OCI-M2 (cell line): ENCODE measurements at regions not wholly inside any gene's neighbourhood (a gene's known extent, or its start where the extent isn't known, plus 50 kb on each side); places are given as distances from the start of the nearest gene placed in this dataset.

Experiments
- DNase-seq: peaks from one replicate; lab custom pipeline; 2025; ENCODE audit not compliant: unreplicated experiment; lab: John Stamatoyannopoulos, UW

DNA sequence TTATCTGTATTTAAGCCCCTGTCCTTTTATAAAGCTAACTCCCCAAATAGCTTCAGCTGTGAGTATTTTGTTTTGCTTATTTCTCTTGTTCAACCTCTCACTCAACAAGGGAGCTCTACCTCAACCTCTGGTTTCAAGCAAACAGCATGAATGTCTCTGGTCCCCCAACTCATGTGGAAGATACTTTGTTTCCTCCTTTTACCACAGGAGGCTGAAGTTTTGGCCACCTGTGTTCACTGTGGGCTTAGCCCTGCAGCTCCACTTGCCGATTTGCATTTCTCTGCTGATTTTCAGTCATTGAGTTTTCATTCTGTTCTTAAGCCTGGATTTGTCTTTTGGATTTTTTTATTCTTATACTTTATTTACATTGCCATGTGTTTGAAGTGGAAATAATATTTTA is 613.1 kb downstream of the USP25 start:
- no peak for DNase-seq

DNA sequence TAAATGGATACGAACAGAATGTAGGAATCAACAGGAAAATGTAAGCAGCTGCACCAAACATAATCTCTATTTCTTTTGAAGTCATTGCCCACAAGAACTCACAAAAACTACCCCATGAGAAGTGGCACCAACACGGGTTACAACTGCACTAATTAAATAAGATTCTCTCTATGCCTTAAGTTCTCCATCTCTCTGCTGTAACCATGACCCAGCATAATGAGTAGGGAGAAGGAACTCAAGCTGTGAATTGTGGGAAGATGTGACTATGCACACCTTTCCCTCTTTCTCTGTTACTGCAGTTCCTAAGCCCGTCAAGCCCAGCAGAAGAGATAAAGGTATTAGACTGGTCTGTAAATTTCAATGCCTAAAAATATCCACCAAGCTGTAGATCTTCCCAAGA is 614.0 kb downstream of the USP25 start:
- no peak for DNase-seq

DNA sequence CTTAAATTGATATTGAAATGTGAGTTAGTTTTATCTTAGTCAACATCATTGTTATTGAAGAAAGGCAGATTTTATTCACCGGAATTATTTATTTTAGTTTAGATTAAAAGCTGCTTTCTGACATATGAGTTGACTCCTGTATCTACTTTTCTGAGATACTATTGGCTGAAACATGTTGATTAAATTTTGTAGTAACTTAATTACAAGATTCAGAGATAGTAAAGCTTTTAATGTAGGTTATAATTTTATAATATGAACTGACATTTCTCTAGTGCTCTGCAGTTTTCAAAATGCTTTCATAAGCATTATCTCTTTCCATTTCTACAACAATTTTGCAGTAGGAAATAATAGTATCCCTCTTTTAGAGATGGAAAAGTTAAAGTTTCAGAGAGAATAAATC is 616.0 kb downstream of the USP25 start:
- DNase-seq: no peak

DNA sequence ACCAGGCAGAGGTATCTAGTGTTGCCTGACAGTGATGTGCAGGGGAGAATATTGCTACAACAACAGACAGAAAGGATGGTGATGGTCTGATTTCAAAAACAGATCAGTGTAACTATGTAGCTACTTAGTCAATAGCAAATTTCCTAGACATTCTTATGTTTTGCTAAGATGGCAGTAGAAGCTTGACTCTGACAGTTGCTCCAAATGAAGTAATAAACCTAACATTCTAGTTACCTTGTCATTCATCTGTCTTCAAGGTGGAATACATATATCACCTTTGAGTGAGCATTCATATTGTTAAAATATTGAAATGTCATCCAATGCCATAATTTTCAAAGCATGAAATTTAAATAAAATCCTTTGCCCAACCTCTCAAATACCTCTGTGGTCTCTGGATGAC is 617.4 kb downstream of the USP25 start:
- DNase-seq: no peak

DNA sequence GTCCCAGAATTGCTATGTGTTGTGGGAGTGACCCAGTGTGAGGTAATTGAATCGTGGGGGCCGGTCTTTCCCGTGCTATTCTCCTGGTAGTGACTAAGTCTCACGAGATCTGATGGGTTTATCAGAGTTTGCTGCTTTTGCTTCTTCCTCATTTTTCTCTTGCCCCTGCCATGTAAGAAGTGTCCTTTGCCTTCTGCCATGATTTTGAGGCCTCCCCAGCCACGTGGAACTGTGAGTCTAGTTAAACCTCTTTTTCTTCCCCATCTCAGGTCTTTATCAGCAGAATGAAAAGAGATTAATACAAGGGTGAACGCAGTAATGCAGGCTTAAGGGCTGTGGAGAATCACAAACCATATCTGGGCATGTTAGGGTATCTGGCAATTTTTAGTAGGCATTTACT is 624.0 kb downstream of the USP25 start:
- DNase-seq: no peak

DNA sequence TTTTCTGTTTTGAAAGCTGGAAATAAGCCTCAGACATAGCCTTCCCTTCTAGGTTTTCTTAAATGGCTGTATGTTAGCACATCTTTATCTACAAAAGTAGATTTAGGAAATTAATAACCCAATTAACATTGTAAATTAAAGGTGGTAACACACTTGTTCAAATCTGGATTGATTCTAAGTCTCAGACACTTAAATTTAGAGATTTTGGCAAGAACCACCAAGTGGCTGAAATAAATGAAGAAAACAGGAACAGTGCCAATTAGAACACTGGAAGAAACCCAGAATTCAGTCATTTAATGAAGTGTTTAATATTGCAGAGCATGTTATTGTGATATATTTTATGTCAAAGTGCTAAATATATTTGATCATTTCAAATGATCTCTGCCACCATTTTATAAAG is 628.2 kb downstream of the USP25 start:
- DNase-seq: no peak

DNA sequence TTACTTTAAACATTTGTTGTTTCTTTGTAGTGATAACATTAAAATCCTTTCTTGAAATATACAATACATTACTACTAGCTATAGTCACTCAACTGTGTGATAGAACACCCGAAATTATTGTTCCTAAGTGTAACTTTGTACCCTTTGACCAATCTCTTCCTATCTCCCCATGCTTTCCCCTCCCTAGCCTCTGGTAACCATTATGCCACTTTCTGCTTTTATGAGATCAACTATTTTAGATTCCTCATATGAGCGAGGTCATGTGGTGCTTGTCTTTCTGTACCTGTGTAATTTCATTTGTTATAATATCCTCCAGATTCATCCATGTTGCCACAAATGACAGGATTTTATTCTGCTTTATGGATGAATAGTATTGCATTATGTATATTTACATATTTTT is 629.0 kb downstream of the USP25 start:
- DNase-seq: no peak

DNA sequence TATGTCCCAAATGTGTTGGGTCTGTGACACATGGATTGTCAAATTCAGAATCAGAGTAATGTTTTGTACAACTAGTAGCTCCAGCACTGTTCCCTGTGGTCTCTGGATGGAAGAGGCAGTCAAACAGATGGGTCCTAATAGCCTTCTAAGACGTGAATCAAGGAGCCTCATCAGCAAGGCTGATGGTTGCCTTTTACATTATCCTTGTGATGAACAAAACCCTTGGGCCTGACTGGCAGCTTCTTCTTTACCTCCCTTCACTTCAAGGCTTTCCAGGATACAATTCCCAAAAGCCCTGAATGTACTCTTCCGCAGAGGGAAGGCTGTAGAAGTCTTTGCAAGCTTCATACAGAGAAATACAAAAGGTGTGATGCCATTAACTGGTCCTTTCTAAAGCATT is 633.3 kb downstream of the USP25 start:
- DNase-seq: no peak

DNA sequence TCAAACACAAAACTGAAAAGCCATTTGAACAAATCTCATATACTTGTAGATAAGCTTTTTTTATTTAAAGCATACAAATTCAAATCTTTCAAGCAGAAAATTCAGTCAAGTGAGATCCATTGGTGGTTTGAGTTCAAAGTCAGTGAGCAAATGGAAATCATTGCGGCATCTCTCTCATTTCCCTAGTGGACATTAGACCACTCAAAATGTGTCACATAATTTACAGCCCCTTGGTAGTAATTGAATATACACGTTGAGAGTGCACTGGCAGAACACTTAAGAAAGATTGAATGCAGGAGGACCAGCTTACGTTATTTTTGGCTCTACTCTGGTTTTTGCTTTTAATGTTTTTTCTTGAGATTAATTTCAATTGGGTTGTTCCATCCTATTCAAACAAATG is 633.7 kb downstream of the USP25 start:
- no peak for DNase-seq

DNA sequence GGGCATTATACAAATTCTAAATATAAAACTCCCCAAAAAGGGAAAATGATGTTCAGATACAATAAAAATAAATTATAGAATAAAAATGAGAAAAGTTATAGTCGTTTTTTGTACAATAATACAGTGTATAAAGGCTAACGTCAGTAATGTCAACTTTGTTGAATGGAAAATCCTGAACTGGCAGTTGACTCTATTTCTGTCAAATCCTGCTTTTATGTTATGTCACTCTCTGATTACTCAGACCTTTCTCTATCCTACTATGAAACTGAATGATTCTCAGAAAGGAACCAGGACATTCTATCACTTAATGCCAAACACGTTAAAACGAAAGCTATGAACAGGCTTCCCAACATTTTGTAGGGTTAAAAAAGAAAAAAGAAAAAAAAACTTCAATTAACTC is 636.4 kb downstream of the USP25 start:
- DNase-seq: no peak

DNA sequence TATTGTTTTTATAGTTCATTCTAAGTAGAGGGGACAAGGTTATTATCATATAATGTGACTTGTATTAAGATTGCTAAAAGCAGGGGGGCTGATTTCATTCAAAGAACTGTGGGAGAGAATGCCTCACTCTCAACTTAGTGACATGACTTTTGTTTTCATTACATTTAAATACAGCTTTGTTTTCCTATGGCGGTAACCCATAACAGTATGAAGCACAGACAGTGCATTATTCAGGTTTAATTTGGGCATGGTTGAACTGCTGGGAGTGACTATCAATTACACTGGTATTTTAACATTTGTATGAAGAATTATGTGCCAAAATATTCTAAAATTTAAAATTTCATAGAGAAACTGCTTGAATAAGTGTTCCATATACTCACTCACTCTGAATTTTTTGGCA is 637.3 kb downstream of the USP25 start:
- DNase-seq: no peak

DNA sequence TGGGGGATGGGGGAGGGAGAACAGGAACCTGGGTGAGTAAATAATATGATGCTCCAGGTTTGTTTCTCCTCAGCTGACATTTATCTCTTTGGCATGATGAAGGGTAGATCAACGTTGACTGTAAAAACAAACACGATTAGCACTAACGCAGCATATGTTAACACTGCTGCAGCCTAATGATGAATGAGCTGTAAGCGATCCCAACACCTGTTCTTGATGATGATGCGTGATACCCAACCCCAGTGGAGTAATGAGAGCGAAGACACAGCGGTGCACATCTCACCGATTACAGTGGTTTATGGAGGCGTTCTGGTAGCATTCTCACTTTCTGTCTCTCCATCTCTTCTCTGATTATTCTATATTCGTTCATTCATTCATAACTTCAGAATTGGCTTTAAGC is 640.4 kb downstream of the USP25 start:
- no peak for DNase-seq

DNA sequence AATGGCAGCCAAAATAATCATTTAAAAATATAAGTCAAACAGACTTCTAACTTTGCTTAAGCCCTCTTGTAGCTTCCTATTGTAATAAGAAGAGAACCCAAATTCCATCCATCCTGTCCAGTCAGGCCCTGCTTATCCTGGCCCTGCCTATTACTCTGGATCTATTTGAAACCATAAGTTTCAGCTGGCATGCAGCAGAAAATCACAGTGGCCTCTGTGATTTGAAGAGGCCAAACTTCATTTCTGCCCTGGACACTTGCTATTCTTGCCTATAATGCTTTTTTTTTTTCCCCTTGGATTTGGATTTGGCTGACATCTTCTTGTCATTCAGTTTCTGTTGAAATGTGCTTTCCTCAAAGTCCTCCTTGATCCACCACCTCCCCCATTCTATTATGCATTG is 642.8 kb downstream of the USP25 start:
- no peak for DNase-seq

DNA sequence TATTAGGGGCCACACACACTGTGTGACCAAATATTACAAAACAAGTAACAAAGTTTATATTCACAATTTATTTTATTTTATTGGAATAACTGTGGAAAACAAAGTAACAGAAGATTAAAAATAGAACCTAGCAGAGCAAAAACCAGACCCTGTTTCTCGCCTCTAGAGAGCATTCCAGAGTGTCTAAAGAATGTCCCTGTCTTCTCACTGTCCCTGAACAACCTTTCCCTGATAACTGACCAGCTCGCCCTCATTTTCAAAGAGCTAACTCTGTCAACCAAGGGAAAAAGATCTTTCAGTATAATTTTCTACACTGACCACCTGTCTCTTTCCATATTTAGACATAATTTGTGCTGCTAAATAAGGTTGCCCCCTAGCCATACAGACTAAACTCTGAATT is 646.9 kb downstream of the USP25 start:
- DNase-seq: no peak

DNA sequence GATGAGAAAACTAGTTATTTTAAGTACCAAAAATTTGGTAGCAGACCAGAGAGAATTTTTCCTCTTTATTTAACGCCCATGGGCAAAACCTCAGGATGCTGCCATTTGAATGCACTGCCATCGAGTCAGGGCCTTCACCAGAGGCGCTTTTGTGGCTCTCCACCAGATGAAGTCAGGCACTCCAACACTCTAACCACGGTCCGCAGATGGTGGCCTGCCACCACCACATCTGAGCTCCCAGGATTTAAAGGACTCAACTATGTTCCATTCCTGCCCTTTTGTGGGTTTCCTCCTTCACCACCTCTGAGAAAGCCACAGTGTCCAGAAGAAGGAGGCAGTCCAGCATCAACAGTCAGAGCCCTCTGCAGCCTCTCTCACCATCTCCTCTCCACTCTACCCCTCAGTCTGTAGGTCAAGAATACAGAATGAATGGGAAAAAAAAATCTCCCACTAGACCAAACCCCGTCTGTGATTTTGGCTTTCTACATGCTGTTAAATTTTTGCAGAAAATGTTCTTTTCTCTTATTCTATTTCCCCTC is 647.4 kb downstream of the USP25 start:
- DNase-seq: no peak

DNA sequence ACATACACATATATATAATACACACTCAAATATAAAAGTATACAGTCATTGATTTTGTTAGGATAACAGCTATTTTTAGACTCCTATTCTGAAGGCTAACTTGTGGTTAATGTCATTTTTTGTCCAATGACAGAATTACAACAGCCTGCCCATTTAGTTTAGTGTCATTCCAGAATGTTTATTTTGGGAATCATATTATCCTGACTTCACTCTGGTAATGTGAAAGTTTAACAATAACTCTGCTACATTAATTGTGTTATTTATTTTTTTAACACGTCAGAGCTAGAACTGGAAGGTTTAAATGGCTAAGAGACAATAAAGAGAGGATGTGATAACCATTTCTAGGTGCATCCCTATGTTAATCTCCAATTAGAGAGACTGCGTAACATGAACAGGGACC is 648.1 kb downstream of the USP25 start:
- DNase-seq: no peak

DNA sequence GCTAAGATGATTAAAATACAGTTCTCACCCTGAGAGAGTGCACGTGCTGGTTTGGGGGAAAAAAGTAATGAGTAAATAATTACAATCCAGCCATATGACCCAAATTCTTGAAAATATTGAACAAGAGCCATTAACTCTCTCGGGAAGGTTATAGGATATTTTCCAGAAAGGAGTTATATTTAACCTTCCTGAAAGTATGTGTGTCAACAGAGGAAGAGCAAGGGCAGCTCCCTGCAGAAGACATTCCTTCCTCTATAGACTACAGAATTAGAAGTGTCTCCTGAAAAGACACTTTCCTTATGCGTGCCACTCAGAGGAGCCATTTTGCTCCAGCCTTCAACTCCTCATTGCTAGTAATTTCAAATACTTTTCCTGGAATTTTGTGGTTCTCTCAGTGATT is 648.7 kb downstream of the USP25 start:
- no peak for DNase-seq

DNA sequence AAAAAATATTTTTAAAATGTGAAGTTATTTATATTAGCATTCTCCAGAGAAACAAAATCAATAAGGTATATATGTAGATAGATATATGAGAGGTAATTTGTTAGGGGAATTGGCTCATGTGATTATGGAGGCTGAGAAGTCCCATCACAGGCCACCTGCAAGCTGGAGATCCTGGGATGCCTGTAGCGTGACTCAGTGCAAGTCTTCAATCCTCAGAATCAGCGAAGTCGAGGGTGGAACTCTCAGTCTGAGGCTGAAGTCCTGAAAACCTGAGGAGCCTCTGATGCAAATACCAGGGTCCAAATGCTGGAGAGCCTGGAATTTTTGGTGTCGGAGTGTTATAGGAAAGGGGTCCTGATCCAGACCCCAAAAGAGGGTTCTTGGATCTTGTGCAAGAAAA is 658.5 kb downstream of the USP25 start:
- no peak for DNase-seq

DNA sequence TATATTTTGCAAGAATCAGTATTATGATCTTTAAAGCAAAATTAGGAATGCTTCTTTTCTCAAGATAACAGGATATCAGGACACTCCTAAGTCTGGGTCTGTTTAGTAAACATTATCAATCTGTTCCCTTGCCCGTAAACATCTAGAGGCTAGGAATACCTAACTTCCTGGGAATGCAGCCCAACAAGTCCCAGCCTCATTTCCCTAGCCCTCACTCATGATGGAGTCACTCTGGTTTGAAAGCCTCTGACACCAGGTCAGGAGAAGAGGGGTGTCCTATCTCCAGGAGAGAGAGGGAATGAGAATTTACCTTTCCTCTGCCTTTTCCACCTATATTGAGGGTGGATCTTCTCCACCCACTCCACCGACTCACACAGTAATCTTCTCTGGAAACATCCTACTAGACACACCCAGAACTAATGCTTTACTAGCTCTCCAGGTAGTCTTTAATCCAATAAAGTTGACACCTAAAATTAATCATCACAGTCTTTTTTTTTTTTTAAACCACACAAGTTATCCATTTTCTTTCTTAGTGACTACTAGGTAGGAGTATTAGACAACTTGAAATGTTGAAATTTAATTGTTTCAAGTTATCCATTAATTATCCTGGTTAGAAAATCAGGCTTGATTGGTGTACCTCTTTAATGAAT is 659.3 kb downstream of the USP25 start:
- DNase-seq: no peak

DNA sequence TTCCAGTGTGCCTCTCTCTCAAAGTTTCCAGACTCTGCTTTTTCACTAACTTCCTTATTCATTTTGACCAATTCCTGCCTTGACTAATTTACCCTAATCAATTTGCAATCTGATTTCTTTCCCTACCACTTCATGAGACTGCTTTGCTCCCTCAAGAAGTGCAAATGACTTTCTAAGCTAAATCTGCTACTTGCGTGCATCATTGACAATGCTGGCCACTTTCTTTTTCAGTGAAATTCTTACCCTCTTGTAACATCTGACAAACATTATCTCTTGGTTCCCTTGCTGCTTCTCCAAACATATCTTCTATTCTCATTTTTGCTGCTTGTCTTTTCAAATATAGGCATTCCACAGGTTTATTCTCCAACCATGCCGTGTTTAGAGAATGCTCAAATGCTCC is 659.9 kb downstream of the USP25 start:
- DNase-seq: no peak

DNA sequence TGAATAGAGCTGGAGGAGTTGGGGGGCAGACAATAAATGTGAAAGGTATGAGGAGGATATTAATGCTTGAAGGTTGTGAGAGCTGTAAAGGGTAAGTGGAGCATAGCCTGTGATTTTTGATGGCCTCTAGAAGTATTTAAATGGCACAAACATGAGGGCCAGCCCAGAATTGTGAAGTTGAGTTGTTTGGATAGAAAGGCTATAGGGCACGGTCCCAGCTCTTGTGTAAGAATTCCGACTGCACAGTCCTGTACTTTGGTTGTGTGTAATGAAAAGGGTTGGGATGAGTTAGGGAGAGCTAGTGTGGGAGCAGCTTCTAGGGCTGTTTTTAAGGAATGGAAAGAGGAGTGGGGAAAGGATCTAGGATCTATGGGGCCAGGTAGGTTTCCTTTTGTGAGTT is 665.5 kb downstream of the USP25 start:
- no peak for DNase-seq

DNA sequence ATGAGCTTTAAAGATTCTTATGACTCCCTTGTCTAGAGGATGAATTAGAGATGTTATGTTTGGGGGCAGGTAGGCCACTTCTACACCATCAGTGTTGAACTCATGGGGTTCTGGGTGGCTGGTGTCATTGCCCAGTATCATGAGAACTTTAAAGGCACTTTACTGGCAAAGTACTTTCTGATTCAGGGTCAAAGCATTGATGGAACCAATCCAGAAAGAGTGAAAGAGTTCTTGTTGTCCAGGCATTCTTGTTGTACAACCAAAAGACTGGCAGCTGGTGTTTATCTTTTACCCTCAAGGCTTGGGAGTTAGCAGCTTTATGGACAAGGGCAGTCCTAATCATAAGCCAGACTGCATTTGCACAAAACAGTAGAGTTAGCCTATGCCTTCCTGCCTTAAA is 673.0 kb downstream of the USP25 start:
- DNase-seq: no peak

DNA sequence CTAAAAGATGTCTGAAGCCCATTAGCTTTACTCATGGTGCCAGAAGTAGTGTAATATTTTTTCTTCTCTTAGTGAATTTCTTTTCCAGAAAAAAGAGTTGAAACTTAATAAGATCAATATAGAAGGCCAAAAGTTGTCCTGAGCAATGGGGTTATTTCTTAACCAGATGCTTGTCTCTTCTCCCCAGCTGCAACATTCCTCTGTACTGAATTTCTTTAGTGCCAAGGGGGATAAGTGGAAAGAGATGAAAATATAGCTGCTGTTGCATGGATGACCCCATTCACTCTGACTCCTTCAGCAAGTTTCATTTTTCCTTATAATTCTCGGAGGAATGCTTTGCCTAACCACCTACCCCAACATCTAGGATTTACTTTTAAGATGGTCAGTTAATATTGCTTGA is 675.0 kb downstream of the USP25 start:
- no peak for DNase-seq

DNA sequence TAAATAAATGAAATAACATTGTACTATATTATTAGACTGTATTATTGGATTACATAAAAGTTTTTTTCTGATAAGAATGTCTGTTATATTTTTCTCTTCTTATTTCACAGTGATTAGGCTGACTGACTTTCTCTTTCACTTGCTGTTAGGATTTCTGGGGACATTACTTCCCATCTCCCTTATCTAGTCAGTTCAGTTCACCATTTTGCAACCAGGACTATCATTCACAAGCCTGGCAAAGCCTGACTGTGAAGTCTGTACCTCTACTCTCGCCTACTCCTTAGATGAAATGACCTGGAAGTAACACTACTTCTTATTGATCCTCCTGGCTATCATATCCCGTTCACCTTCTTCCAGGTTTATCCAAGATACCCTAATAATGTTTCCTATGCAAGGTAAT is 676.6 kb downstream of the USP25 start:
- DNase-seq: no peak
